Naive thymus-derived CD4-positive, alpha-beta T cell (primary cell): ENCODE measurements at regions not wholly inside any gene's neighbourhood (a gene's known extent, or its start where the extent isn't known, plus 50 kb on each side); places are given as distances from the start of the nearest gene placed in this dataset.

Source experiments
- ATAC-seq: fragments of 150-1000 bp; cut with Tn5 transposase; 2 replicates; pipeline ENCODE4 v1.10.0; 2021; ENCODE audit warnings: mild to moderate bottlenecking, moderate library complexity
- CTCF ChIA-PET: fragments of 350-600 bp; sonication (Branson Sonifier 250); formaldehyde crosslinking; loops from one replicate; lab custom pipeline; 2021; ENCODE audit warnings: antibody characterized with exemption; lab: Charles Lee
- POLR2A ChIA-PET: fragments of 350-600 bp; sonication (Branson Sonifier 250); formaldehyde crosslinking; loops from one replicate; lab custom pipeline; 2021; ENCODE audit warnings: antibody characterized with exemption, inconsistent platforms; lab: Charles Lee
- DNase-seq, 9 donors: peaks; one replicate each; pipeline versions ENCODE4 v3.0.0 to v3.0.0-alpha.2; 2020 to 2022; ENCODE audit warnings: mixed read lengths in 1 of 9
- H3K27ac ChIP-seq: one replicate; pipeline ENCODE4 v1.7.0; 2013; ENCODE audit warnings: mild to moderate bottlenecking, low read depth, low read length, moderate library complexity
- H3K27me3 ChIP-seq, 2 donors: one replicate each; pipeline ENCODE4 v1.7.0; 2013; ENCODE audit warnings: low read length in 2 of 2, mild to moderate bottlenecking in 2 of 2, moderate library complexity in 2 of 2; ENCODE audit not compliant: control insufficient read depth in 2 of 2, insufficient read depth in 2 of 2
- H3K36me3 ChIP-seq, 3 experiments: 1 replicate in 2 of 3; 2 replicates in 1 of 3; pipeline ENCODE4 v1.7.0; 2013; ENCODE audit warnings: low read length in 3 of 3, mild to moderate bottlenecking in 3 of 3, moderate library complexity in 1 of 3; ENCODE audit not compliant: insufficient read depth in 3 of 3, control insufficient read depth in 2 of 3
- H3K4me1 ChIP-seq, 2 donors: one replicate each; pipeline ENCODE4 v1.7.0; 2013; ENCODE audit warnings: low read length in 2 of 2, mild to moderate bottlenecking in 2 of 2, moderate library complexity in 1 of 2; ENCODE audit not compliant: control insufficient read depth in 2 of 2, insufficient read depth in 2 of 2
- H3K4me3 ChIP-seq: 2 replicates; pipeline ENCODE4 v1.7.0; 2013; ENCODE audit warnings: mild to moderate bottlenecking, low read length
- H3K9me3 ChIP-seq, 3 experiments: 1 replicate in 2 of 3; 2 replicates in 1 of 3; pipeline ENCODE4 v1.7.0; 2013; ENCODE audit warnings: low read length in 3 of 3; ENCODE audit not compliant: control insufficient read depth in 2 of 3
- H3K27ac Mint-ChIP-seq, 9 donors: one replicate each; pipeline ENCODE4 v1.8.0; 2020 to 2022; ENCODE audit warnings: mixed read lengths in 9 of 9, mild to moderate bottlenecking in 8 of 9, moderate library complexity in 5 of 9, inconsistent platforms in 2 of 9
- H3K27me3 Mint-ChIP-seq, 5 donors: one replicate each; pipeline ENCODE4 v1.8.0; 2021 to 2022; ENCODE audit warnings: mixed read lengths in 5 of 5, mild to moderate bottlenecking in 1 of 5
- H3K36me3 Mint-ChIP-seq, 5 donors: one replicate each; pipeline ENCODE4 v1.8.0; 2020 to 2022; ENCODE audit warnings: mixed read lengths in 5 of 5, mild to moderate bottlenecking in 3 of 5, inconsistent platforms in 1 of 5
- H3K4me1 Mint-ChIP-seq, 7 donors: one replicate each; pipeline ENCODE4 v1.8.0; 2020 to 2022; ENCODE audit warnings: mixed read lengths in 7 of 7, mild to moderate bottlenecking in 3 of 7, inconsistent platforms in 1 of 7
- H3K4me3 Mint-ChIP-seq, 10 donors: one replicate each; pipeline ENCODE4 v1.8.0; 2020 to 2022; ENCODE audit warnings: mild to moderate bottlenecking in 10 of 10, mixed read lengths in 10 of 10, moderate library complexity in 6 of 10, inconsistent platforms in 2 of 10
- H3K9me3 Mint-ChIP-seq, 11 donors: one replicate each; pipeline ENCODE4 v1.8.0; 2020 to 2022; ENCODE audit warnings: mixed read lengths in 11 of 11, mild to moderate bottlenecking in 4 of 11, inconsistent platforms in 1 of 11, moderate library complexity in 1 of 11
- intact Hi-C, 2 donors: fragments of 100-400 bp; cut with micrococcal nuclease; formaldehyde crosslinking; loops; one replicate each; pipeline ENCODE4 v1.15.1; 2023

DNA sequence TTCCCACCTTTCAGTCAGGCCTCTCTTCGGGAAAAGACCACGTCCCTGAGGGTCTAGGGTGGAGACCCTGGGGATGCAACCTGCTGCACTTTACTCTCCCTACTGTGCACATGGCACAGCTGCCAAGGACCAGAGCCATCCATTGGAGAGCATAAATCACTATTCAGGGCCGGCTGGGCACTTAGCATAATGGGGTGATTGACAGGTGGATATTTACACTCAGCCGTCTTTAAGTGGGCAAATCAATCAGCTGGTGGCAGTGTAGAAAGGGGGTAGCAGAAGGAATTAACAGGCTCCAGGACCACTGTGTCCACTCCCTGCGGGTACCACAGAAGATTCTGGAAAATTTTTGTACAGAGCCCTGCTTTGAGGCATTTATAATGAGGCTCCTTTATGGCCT, 87.3 kb upstream of the IRX6 start:
- ATAC-seq (no peak), DNase-seq (no peak)
- Histone ChIP-seq H3K27me3 (no peaks in the 10 kb centered on the region), H3K9me3 (no peaks in the 10 kb centered on the region), H3K27ac (no peak overlapping the region), H3K36me3 (no peaks in the 10 kb centered on the region), H3K4me3 (no peak overlapping the region), H3K4me1 (no peaks in the 10 kb centered on the region)
- ChIA-PET POLR2A (no interaction called here), CTCF (no interaction called here)
- intact Hi-C loops = no loop called here
- Mint-ChIP-seq H3K4me1 (no peaks in the 10 kb centered on the region), H3K36me3 (peaks cover 0 to 1% (median 0%) of the 10 kb centered on the region in 5 donors), H3K27ac (no peak overlapping the region), H3K9me3 (peaks cover 0 to 4% (median 0%) of the 10 kb centered on the region in 11 donors), H3K4me3 (no peak overlapping the region), H3K27me3 (peaks cover 0 to 21% (median 16%) of the 10 kb centered on the region in 5 donors)

GRCh38 chr16:55239723-55240122, 84.3 kb upstream of the IRX6 start:
- H3K4me3 Mint-ChIP-seq = no peak overlapping the region

DNA sequence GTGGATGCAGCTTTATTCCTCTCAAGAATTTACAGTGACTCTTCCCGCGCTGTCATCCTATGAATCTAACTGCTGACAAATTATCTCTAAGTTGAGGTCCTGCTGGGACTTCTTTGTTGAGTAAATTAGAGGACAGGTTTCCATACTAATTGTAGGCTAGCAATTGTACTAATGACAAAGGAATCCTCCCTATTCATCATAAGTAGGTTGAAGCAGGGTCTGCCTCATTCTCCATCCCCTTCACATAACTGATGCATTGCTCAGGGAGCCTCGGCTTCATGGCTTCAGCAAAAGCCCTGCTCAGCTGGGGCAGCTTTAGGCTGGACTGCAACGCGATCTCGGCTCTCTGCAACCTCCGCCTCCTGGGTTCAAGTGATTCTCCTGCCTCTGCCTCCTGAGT, 83.1 kb upstream of the IRX6 start:
- Mint-ChIP-seq H3K27ac (no peak overlapping the region), H3K27me3 (peaks cover 0 to 37% (median 21%) of the 10 kb centered on the region in 5 donors), H3K4me3 (no peak overlapping the region), H3K9me3 (peaks cover 0 to 4% (median 2%) of the 10 kb centered on the region in 11 donors), H3K4me1 (no peaks in the 10 kb centered on the region), H3K36me3 (peaks cover 0 to 5% (median 0%) of the 10 kb centered on the region in 5 donors)
- no peak overlapping the region for H3K27ac ChIP-seq
- DNase-seq (no peak), ATAC-seq (no peak)
- ChIA-PET POLR2A (no interaction called here), CTCF (no interaction called here)
- no peak overlapping the region for H3K4me3 ChIP-seq
- no peaks in the 10 kb centered on the region for H3K27me3 ChIP-seq
- H3K36me3 ChIP-seq = no peaks in the 10 kb centered on the region
- no peaks in the 10 kb centered on the region for H3K4me1 ChIP-seq
- H3K9me3 ChIP-seq = no peaks in the 10 kb centered on the region
- intact Hi-C loops = no loop called here

More at GRCh38 chr16:55239723-55240122, 84.3 kb upstream of the IRX6 start:
- DNase-seq = no peak
- peaks cover 0 to 4% (median 2%) of the 10 kb centered on the region in 11 donors for H3K9me3 Mint-ChIP-seq
- Histone ChIP-seq H3K27me3 (no peaks in the 10 kb centered on the region), H3K27ac (no peak overlapping the region), H3K36me3 (no peaks in the 10 kb centered on the region), H3K9me3 (no peaks in the 10 kb centered on the region), H3K4me1 (no peaks in the 10 kb centered on the region), H3K4me3 (no peak overlapping the region)
- intact Hi-C loops = no loop called here
- peaks cover 0 to 37% (median 22%) of the 10 kb centered on the region in 5 donors for H3K27me3 Mint-ChIP-seq
- no peaks in the 10 kb centered on the region for H3K4me1 Mint-ChIP-seq
- no peak for ATAC-seq
- peaks cover 0 to 5% (median 0%) of the 10 kb centered on the region in 5 donors for H3K36me3 Mint-ChIP-seq
- ChIA-PET POLR2A (no interaction called here), CTCF (no interaction called here)
- no peak overlapping the region for H3K27ac Mint-ChIP-seq

- Mint-ChIP-seq H3K27ac (no peak overlapping the region), H3K9me3 (peaks cover 0 to 4% (median 0%) of the 10 kb centered on the region in 11 donors), H3K27me3 (peaks cover 0 to 35% (median 21%) of the 10 kb centered on the region in 5 donors), H3K36me3 (peaks cover 0 to 5% (median 0%) of the 10 kb centered on the region in 5 donors), H3K4me1 (peaks cover 0 to 2% (median 0%) of the 10 kb centered on the region in 7 donors), H3K4me3 (no peak overlapping the region)
- ATAC-seq (no peak), DNase-seq (no peak)
- intact Hi-C loops = no loop called here
- Histone ChIP-seq H3K36me3 (no peaks in the 10 kb centered on the region), H3K27me3 (no peaks in the 10 kb centered on the region), H3K9me3 (no peaks in the 10 kb centered on the region), H3K4me1 (no peaks in the 10 kb centered on the region), H3K4me3 (no peak overlapping the region), H3K27ac (no peak overlapping the region)
- ChIA-PET CTCF (no interaction called here), POLR2A (no interaction called here)
Observed at GRCh38 chr16:55242667-55243066, 81.3 kb upstream of the IRX6 start.

DNA sequence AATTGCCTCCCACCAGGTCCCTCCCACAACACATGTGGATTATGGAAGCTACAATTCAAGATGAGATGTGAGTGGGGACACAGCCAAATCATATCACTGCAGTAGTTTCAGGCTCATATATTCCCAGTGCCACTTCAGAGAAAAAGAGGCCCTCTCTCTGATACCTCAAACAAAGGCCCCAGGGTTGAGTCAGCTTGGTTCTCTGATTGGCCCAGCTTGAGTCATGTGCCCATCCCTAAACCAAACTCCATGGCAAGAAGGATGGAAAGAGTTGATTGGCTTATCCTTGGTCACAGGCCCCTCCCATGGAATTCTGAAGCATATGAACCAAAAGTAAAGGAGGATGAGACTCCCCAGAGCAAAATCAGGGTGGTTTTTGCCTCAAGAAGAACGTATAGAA, 75.9 kb upstream of the IRX6 start:
- intact Hi-C loops = no loop called here
- Histone ChIP-seq H3K4me3 (no peak overlapping the region), H3K4me1 (no peaks in the 10 kb centered on the region), H3K27ac (no peak overlapping the region), H3K36me3 (no peaks in the 10 kb centered on the region), H3K9me3 (no peaks in the 10 kb centered on the region), H3K27me3 (no peaks in the 10 kb centered on the region)
- DNase-seq (no peak), ATAC-seq (no peak)
- Mint-ChIP-seq H3K4me1 (peaks cover 0 to 8% (median 3%) of the 10 kb centered on the region in 7 donors), H3K4me3 (no peak overlapping the region), H3K27ac (no peak overlapping the region), H3K36me3 (no peaks in the 10 kb centered on the region), H3K9me3 (peaks cover 0 to 3% (median 0%) of the 10 kb centered on the region in 11 donors), H3K27me3 (peaks cover 3 to 39% (median 15%) of the 10 kb centered on the region in 5 donors)
- CTCF ChIA-PET = no interaction called here
- POLR2A ChIA-PET = no interaction called here

- ATAC-seq (no peak), DNase-seq (no peak)
- Mint-ChIP-seq H3K4me3 (no peak overlapping the region), H3K9me3 (peaks cover 0 to 7% (median under 1%) of the 10 kb centered on the region in 11 donors), H3K27ac (no peak overlapping the region), H3K4me1 (peaks cover 0 to 8% (median 3%) of the 10 kb centered on the region in 7 donors), H3K36me3 (no peaks in the 10 kb centered on the region), H3K27me3 (peaks cover 3 to 34% (median 15%) of the 10 kb centered on the region in 5 donors)
- Histone ChIP-seq H3K27me3 (no peaks in the 10 kb centered on the region), H3K4me1 (no peaks in the 10 kb centered on the region), H3K4me3 (no peak overlapping the region), H3K27ac (no peak overlapping the region), H3K9me3 (no peaks in the 10 kb centered on the region), H3K36me3 (no peaks in the 10 kb centered on the region)
- intact Hi-C loops = no loop called here
- CTCF ChIA-PET = no interaction called here
- POLR2A ChIA-PET = no interaction called here
Observed at GRCh38 chr16:55248494-55248893, 75.5 kb upstream of the IRX6 start.

- no peaks in the 10 kb centered on the region for H3K4me1 ChIP-seq
- Mint-ChIP-seq H3K9me3 (peaks cover 0 to 15% (median 5%) of the 10 kb centered on the region in 11 donors), H3K36me3 (no peaks in the 10 kb centered on the region), H3K4me3 (no peak overlapping the region), H3K27me3 (peaks cover 3 to 32% (median 15%) of the 10 kb centered on the region in 5 donors), H3K4me1 (peaks cover 0 to 8% (median 3%) of the 10 kb centered on the region in 7 donors), H3K27ac (no peak overlapping the region)
- H3K27me3 ChIP-seq = no peaks in the 10 kb centered on the region
- no peak overlapping the region for H3K4me3 ChIP-seq
- intact Hi-C loops = no loop called here
- H3K9me3 ChIP-seq = no peaks in the 10 kb centered on the region
- no peak for ATAC-seq
- no peak for DNase-seq
- CTCF ChIA-PET = no interaction called here
- H3K36me3 ChIP-seq = no peaks in the 10 kb centered on the region
- no peak overlapping the region for H3K27ac ChIP-seq
- POLR2A ChIA-PET = no interaction called here
Observed at GRCh38 chr16:55249361-55249760, 74.6 kb upstream of the IRX6 start.
